NT2/D1 (cell line): ENCODE measurements at regions not wholly inside any gene's neighbourhood (a gene's known extent, or its start where the extent isn't known, plus 50 kb on each side); places are given as distances from the start of the nearest gene placed in this dataset.

Experiments
- YY1 ChIP-seq: IDR thresholded peaks from 2 replicates; pipeline ENCODE4 v1.6.1; 2011; ENCODE audit not compliant: insufficient read length, insufficient read depth
- ZNF274 ChIP-seq: IDR thresholded peaks from 2 replicates; pipeline ENCODE4 v1.6.1; 2011; ENCODE audit warnings: mild to moderate bottlenecking, low read depth, low read length

GRCh38 chr13:78443839-78444238 is 159.5 kb downstream of the POU4F1 start:
- no peak for TF ChIP-seq ZNF274
- TF ChIP-seq YY1, result no peak
